IPS-18c (cell line): ENCODE measurements at regions not wholly inside any gene's neighbourhood (a gene's known extent, or its start where the extent isn't known, plus 50 kb on each side); places are given as distances from the start of the nearest gene placed in this dataset.
"Not testable (repeated sequence)": the region's sequence is repeated elsewhere in the genome, so short reads cannot be mapped to it uniquely, and the experiment has no call there.

Experiments used
- H3K4me3 ChIP-seq: 2 replicates; pipeline ENCODE4 v1.7.0; 2013; ENCODE audit warnings: low read depth, mild to moderate bottlenecking, low read length, moderate library complexity; ENCODE audit not compliant: insufficient read depth
- H3K9me3 ChIP-seq: one replicate; pipeline ENCODE4 v1.6.1; 2013; ENCODE audit warnings: mild to moderate bottlenecking, low read length, moderate library complexity; ENCODE audit not compliant: control insufficient read depth, insufficient read depth

DNA sequence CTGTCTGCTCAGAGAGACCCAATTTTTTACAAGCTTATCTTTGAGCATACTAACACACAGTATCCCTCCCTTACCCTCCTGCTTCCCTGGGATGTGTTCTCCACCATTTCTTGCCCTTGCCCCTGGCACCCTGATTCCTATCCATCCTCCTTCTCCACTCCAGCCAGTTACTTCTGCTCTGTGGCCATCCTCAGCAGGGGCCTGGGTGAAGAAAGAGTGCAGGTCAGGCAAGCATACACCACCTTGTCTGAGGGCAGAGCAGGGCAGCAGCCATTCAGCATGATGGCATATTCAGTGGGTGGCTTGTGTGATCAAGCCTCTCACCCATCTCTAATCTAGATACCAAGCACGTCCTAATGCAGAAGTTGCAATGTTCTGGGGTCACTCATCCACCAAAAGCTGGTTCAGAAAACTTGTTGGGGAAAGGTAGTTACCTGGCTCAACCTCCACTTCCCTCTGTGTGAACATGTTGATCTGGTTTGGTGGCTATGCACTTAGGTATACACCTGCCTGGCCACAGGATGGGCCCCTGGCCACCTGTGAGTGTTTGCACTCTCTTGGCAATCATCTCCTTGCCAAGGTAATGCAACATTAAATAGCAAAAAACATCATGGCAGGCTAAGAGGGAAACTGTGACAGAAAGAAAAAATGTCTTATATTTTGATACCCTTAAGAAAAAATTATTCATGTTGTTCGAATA lies 900.3 kb upstream of the MIR17HG start:
- no peaks in the 10 kb centered on the region for H3K9me3 ChIP-seq
- no peak overlapping the region for H3K4me3 ChIP-seq

DNA sequence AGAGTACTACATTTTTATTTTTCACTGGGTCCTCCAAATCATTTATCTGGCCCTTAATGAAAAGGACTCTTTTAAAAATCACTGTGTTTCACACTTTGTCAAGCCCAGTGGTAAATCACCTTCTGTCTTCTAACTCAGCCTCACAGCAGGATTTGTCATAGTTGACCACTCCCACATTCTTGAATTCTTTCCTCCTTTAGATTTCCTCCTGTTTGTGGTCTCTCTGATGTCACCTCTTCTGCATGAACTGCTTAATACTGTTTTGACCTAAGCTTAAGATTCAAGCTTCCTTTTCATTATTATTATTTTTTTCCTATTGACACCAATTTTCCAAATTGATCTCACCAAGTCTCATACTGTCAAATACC lies 899.8 kb upstream of the MIR17HG start:
- H3K4me3 ChIP-seq, result no peak overlapping the region
- no peaks in the 10 kb centered on the region for H3K9me3 ChIP-seq

DNA sequence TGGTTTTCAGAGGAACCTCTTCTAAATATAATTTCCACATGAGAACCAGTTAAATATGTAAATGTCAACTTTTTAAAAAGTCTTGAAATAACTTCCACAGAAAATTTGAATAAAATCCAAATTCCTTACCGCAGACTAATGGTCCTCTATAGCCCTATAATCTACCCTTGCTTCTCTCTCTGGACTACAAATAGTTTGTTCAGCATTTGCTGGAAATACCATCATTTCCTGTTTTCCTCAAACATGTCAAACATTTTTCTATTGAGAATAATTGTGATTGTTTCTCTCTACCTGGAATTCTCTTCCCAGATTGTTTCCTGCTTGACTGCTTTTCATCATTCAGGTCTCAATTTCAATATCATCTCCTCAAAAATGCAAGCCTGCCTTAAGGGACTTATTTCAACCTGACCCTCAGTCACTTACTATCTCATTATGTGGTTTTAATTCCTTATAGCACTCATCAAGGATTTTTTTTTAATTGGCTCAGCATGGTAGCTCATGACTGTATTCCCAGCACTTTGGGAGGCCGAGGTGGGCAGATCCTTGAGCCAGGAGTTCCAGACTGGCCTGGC lies 898.9 kb upstream of the MIR17HG start:
- no peak overlapping the region for H3K4me3 ChIP-seq

DNA sequence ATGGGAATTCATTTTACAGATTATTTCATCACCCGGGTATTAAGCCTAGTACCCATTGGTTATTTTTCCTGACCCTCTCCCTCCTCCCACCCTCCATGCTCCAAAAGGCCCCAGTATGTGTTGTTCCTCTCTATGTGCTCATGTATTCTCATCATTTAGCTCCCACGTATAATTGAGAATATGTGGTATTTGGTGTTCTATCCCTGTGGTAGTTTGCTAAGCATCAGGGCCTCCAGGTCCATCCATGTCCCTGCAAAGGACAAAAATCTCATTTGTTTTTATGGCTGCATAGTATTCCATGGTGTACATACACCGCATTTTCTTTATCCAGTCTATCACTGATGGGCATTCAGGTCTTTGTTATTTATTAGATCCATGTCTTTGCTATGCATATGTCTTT lies 894.1 kb upstream of the MIR17HG start:
- Histone ChIP-seq H3K9me3 (no peaks in the 10 kb centered on the region), H3K4me3 (no peak overlapping the region)

More for the DNA sequence above, 898.9 kb upstream of the MIR17HG start:
- H3K9me3 ChIP-seq, result no peaks in the 10 kb centered on the region

DNA sequence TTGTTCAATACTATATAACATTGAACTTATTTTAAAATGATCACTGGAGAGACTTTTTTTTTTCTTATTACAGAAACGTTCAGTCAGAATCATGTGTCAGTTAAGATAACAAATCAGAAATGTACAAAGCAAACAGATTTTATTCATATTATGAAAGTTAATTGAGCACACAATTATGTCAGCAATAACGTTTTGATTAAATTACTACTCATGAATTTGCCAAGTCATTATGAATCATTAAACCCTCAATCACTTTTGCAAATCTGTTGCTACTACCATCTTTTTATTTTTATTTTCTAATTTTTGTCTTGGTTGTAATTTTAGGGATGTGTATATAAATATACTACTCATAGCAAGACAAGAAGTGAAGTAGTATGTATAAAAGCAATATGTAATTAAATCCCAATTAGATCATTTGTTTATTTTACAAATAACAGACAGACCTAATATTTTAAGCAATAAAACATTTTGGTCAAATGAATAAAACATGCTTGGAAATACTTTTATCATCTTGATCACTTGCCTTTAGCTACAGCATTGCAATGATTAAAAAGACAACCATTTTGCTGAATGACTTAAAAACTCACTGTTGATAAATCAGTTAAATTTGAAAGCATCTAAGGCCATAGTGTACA lies 893.4 kb upstream of the MIR17HG start:
- Histone ChIP-seq H3K4me3 (no peak overlapping the region), H3K9me3 (no peaks in the 10 kb centered on the region)

DNA sequence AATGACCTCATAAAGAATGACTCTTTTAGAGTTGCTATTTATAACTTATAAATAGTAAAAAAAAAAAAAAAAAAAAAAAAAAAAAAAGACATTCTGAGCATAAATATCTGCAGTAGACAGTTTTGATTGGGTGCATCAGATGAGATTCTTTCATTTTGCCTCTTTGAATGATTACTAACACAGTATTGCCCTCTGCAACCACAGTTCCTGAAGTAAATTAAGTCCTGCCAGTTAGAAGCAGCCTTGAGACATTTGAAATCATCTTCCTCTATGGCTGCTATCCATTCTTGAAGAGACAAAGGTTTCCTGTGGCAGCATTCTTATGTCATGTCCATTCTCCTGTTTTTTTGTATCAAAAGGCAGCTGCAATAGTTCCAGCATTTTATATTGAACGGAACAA lies 892.4 kb upstream of the MIR17HG start:
- H3K4me3 ChIP-seq, result no peak overlapping the region
- H3K9me3 ChIP-seq, result no peaks in the 10 kb centered on the region

DNA sequence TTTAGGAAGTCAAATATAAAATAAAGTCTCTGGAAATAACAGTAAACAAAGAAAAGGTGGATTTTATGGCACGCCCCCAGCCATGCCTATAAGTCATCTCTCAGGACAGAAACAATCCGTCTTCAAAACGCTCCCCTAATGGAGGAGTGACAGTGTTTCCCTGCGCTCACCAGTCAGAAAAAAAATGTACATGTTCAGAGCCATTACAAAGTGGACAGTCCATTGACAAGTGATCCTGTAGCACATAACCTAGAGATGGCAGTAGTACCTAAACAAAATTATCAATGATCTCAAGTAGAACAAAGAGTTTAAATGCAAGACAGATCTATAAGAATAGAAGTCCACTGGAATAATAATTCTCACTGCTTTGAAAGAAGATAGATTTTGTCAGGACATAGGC lies 891.7 kb upstream of the MIR17HG start:
- Histone ChIP-seq H3K4me3 (no peak overlapping the region), H3K9me3 (no peaks in the 10 kb centered on the region)

DNA sequence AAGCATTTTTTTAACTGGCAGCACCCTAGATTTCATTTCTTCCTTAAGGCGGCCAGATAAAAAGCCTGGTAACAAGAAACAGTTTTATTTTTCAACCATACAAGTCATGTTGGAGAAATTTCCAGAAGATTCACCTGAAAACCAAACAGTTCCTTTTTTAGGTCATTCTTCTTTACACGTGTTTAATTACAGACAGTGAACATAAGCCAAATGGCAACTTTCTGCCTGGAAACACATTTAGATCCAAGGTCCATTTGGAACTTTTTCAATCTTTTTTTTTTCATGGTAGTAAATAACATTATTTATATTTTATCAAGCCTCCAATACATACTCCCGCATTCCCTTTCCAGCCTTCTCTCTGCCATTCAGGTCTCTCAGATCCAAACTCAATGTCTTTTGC lies 886.1 kb upstream of the MIR17HG start:
- H3K9me3 ChIP-seq, result no peaks in the 10 kb centered on the region
- H3K4me3 ChIP-seq, result no peak overlapping the region

DNA sequence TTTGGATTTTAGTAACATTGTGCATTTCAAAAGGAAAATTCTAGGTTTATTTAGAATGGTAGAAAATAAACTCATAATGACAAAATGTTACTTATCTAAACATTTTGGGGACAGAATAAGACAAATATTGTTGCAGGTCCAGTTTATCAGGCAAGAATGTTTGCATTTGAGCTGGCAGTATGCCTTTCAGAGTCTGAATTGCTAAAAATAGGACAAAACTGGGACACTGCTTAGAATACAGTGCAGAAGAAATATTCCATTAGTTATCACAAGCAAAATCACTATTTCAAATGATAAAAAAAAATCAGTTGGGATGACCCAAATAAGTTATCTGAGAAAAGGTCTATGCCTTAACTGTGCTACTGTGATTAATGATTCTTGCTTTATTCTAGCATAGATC lies 870.3 kb upstream of the MIR17HG start:
- Histone ChIP-seq H3K9me3 (no peaks in the 10 kb centered on the region), H3K4me3 (no peak overlapping the region)

DNA sequence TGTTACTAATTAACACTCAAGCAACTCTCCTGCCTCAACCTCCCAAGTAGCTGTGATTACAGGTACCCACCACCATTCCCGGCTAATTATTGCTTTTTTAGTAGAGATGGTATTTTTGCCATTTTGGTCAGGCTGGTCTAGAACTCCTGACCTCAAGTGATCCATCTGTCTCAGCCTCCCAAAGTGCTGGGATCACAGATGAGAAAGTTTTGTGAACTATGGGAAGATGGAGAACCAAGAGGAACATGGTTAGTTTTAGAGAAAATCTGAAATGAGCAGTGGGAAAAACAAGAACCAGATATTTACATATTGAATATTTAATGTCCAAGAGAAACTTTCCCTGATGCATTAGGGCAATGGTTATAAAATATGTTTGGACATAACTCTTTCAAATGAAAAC lies 863.6 kb upstream of the MIR17HG start:
- Histone ChIP-seq H3K4me3 (no peak overlapping the region), H3K9me3 (no peaks in the 10 kb centered on the region)

DNA sequence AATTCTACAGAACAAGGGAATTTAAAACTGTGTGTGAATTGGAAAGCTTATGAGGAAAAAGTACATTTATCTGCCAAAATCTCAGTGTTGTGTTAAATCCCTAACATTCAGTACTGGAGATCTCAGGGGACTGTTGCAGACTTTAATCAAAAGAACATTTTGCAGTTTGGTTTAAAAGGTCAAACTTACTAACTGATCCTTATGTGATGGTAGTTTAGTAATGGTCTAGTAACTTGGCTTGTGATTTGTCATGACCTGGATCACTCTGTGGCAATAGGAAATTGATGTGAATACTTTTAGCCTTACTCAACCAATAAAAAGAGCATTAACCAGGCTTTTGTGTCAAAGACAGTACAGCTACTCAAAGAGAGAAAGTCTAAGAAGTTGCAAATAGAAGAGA lies 862.1 kb upstream of the MIR17HG start:
- Histone ChIP-seq H3K9me3 (no peaks in the 10 kb centered on the region), H3K4me3 (no peak overlapping the region)

DNA sequence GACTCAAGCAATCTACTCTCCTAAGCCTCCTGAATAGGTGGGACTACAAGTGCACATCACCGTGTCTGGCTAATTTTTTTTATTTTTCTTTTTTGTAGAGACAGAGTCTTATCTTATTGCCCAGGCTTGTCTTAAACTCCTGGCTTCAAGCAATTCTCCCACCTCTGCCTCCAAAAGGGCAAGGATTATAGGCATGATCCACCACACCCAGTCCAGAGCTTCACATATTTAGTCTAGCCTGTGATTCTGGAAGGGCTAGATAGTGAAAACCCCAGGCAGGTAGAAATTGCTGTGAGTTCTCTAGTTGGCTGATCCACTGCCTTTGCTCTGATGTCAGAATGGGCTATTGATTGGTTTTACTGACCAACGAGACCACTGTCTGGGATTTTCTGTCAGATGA lies 854.6 kb upstream of the MIR17HG start:
- Histone ChIP-seq H3K4me3 (no peak overlapping the region), H3K9me3 (no peaks in the 10 kb centered on the region)

DNA sequence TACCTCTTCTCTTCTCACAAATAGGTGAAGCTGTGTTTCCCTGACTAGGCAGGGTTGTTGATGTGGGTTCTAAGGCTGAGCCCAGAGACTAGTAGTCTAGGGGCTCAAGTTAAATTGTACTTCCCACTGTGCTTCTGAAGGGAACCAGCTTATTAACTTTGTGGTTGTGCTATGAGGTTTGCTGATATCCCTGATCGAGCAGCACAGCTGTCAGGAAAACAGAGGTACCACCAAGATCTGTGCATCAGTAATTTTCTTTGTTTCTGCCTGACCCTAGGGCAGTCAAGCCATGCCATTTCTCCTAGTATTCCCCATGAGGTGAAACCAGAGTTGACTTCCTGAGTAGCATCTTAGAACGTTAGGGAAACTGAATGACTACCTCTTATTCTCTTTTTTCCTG lies 853.8 kb upstream of the MIR17HG start:
- no peaks in the 10 kb centered on the region for H3K9me3 ChIP-seq

DNA sequence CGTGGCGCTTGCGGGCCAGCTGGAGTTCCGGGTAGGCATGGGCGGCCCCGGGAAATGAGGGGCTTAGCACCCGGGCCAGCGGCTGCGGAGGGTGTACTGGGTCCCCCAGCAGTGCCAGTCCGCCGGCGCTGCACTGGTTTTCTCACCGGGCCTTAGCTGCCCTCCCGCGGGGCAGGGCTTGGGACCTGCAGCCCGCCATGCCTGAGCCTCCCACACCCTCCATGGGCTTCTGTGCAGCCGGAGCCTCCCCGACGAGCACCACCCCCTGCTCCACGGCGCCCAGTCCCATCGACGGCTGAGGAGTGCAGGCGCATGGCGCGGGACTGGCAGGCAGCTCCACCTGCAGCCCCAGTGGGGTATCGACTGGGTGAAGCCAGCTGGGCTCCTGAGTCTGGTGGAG lies 852.6 kb upstream of the MIR17HG start:
- H3K9me3 ChIP-seq, H3K4me3 ChIP-seq: not testable (repeated sequence)

More for the DNA sequence above, 853.8 kb upstream of the MIR17HG start:
- H3K4me3 ChIP-seq, result no peak overlapping the region

DNA sequence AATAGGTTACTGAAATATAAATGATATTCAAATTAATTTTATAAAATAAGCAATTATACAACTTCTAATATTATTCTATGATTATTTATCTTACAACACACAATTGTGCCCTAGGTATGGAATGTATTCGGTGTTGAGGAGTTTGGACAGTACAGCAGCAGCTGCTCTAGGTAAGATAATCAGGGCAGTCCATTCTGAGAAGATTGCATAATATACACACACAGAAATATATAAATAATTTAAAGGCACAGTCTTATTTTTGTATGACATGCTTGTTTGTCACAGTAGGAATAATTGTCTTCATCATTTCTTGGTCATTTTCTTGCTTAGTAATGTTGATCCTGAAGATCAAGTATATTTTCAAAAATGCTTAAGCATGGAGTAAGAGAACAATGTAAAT lies 849.4 kb upstream of the MIR17HG start:
- Histone ChIP-seq H3K9me3 (no peaks in the 10 kb centered on the region), H3K4me3 (no peak overlapping the region)

DNA sequence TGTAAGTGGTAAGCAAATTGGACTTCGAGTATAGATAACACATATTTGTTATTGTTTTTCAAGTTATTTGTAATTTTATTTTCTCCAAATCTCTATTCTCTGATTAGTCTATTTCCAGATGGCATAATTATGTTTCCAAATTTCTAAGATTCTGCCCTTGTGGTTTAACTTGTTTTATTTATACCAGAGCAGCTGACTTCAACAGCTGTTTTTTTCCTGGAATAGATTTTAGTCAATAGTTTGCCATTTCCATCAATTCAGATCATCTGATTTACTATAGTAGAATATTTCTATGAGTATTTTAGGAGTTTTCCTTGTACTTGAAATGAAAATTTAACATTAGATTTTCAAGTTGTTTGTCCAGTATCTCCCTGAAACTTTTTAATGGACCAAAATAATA lies 848.7 kb upstream of the MIR17HG start:
- Histone ChIP-seq H3K4me3 (no peak overlapping the region), H3K9me3 (no peaks in the 10 kb centered on the region)

DNA sequence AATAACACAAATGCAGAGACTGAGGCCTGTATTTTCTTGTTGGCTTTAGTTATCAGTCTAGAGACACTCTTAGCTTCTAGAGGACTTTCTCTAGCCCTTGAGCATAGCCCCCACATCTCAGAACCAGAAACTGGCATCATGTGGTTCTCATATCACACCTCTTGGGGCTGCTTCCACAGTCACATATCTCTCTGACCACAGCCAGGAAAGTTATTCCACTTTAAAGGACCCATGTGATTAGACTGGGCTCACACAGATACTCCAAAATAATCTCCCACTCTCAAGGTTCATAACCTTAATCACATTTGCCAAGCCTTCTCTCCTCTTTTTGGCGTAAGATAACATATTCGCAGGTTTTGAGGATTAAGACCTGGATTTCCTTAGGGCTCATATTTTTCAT lies 846.9 kb upstream of the MIR17HG start:
- no peaks in the 10 kb centered on the region for H3K9me3 ChIP-seq
- no peak overlapping the region for H3K4me3 ChIP-seq

DNA sequence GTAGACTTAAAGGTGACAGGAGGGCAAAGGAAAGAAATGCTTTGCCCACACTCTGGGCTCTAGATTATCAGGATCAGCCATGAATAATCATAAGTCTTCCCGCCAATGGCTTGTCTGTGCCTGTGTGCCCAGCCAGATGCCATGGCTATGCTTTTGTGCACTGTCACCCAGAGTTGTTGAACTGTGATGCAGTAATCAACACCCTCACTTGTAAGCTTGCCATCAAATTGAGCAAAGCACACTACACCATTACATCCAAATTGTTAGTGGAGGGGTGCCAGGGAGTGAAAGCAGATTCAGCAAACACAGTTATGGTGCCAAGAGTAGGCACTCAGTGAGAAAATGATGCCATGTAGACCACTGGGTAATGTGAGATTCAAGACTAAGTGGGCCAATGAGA lies 845.3 kb upstream of the MIR17HG start:
- H3K9me3 ChIP-seq, result no peaks in the 10 kb centered on the region

DNA sequence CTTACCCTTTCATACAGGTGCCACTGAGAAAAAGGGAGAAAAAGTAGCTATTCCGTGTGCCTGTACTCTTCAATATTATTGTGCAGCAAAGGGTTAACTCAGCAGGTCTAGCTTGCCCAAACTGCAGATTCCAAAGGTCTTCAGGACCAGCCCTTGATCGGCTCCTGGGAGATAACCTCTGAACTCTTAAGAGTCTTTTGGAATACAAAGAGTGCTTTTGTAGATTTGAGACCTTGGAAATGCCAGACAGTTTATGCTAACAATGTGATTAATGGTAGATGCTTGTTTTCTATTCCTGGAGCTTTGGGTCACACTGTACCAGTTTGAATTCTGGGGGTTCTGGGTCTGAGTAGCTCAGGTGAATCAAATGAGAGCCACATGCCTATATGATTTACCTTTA lies 844.7 kb upstream of the MIR17HG start:
- H3K4me3 ChIP-seq, result no peak overlapping the region
- no peaks in the 10 kb centered on the region for H3K9me3 ChIP-seq

More for the DNA sequence above, 845.3 kb upstream of the MIR17HG start:
- H3K4me3 ChIP-seq, result no peak overlapping the region
